Breast epithelium (tissue), 3 donors: ENCODE measurements at regions not wholly inside any gene's neighbourhood (a gene's known extent, or its start where the extent isn't known, plus 50 kb on each side); places are given as distances from the start of the nearest gene placed in this dataset.

Experiments used
- POLR2A ChIP-seq: fragments of 450-650 bp; IDR thresholded peaks from one replicate; pipeline ENCODE4 v1.6.1; 2016; ENCODE audit warnings: antibody characterized with exemption, mild to moderate bottlenecking, moderate library complexity
- TF ChIP-seq, protein P1 (sequence below), 3 donors: fragments of 450-650 bp; IDR thresholded peaks; one replicate each; pipeline ENCODE4 v1.5.1; 2016 to 2017; ENCODE audit warnings: antibody characterized with exemption in 3 of 3, mild to moderate bottlenecking in 3 of 3, moderate library complexity in 3 of 3

DNA sequence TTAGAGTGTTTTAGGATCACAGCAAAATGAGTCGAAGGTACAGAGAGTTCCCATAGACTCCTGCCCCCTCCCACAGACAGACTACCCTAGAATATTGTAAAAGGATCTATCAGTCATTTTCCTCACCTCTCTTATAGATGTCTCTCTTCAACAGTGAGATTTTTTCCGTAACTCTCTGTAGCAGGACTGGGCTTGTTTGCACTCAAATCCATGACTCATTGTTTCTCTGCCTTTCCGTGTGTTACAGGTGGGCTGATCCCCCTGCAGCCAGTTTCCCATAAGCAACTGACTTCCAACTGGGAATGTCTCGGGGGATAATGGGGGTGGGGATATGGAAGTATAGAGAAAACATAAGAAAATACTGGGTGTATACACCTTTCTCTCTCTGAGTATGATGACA lies 921.0 kb downstream of the GATA3 start:
- TF ChIP-seq, protein P1, sequence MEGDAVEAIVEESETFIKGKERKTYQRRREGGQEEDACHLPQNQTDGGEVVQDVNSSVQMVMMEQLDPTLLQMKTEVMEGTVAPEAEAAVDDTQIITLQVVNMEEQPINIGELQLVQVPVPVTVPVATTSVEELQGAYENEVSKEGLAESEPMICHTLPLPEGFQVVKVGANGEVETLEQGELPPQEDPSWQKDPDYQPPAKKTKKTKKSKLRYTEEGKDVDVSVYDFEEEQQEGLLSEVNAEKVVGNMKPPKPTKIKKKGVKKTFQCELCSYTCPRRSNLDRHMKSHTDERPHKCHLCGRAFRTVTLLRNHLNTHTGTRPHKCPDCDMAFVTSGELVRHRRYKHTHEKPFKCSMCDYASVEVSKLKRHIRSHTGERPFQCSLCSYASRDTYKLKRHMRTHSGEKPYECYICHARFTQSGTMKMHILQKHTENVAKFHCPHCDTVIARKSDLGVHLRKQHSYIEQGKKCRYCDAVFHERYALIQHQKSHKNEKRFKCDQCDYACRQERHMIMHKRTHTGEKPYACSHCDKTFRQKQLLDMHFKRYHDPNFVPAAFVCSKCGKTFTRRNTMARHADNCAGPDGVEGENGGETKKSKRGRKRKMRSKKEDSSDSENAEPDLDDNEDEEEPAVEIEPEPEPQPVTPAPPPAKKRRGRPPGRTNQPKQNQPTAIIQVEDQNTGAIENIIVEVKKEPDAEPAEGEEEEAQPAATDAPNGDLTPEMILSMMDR (IDR thresholded peaks at IDR 0.05), result no peak
- TF ChIP-seq POLR2A, result no peak
